Mucosa of descending colon (tissue), 3 donors: ENCODE measurements at regions not wholly inside any gene's neighbourhood (a gene's known extent, or its start where the extent isn't known, plus 50 kb on each side); places are given as distances from the start of the nearest gene placed in this dataset.
"Not testable (repeated sequence)": the region's sequence is repeated elsewhere in the genome, so short reads cannot be mapped to it uniquely, and the experiment has no call there.

Experiments
- ATAC-seq: fragments of 200-7000 bp; cut with Tn5 transposase; one replicate; pipeline ENCODE4 v1.9.1; 2020; ENCODE audit warnings: mild to moderate bottlenecking, moderate library complexity
- DNase-seq, 3 donors: peaks; one replicate each; pipeline ENCODE4 v3.0.0-alpha.2; 2020
- H3K36me3 ChIP-seq: fragments of 200-600 bp; one replicate; pipeline ENCODE4 v1.8.0; 2021; ENCODE audit warnings: low read depth, mild to moderate bottlenecking
- H3K4me1 ChIP-seq: fragments of 200-600 bp; one replicate; pipeline ENCODE4 v1.8.0; 2021; ENCODE audit warnings: low read depth, mild to moderate bottlenecking
- H3K4me3 ChIP-seq: fragments of 200-600 bp; one replicate; pipeline ENCODE4 v1.8.0; 2021; ENCODE audit warnings: mild to moderate bottlenecking
- H3K9me3 ChIP-seq: fragments of 200-600 bp; one replicate; pipeline ENCODE4 v1.8.0; 2021; ENCODE audit warnings: mild to moderate bottlenecking
- CTCF ChIP-seq: fragments of 200-600 bp; IDR thresholded peaks from one replicate; pipeline ENCODE4 v1.8.0; 2022; ENCODE audit warnings: antibody characterized with exemption, mild to moderate bottlenecking
- intact Hi-C, 2 donors: fragments of 100-400 bp; cut with DNase I in 1 of 2; cut with micrococcal nuclease in 1 of 2; formaldehyde crosslinking; loops; one replicate each; pipeline versions ENCODE4 v1.11.0 to v1.11.1; 2022; cut with DNase I, micrococcal nuclease
- donor health status: DM: no; HTN: no; CAD: no; lungs with moderate emphysema.
- donor health status: DM: no; HTN: no; CAD: no.
- donor health status: DM: no; HTN: yes; CAD: no.

GRCh38 chr7:124179641-124180040 lies 146.8 kb upstream of the TMEM229A start:
- ATAC-seq (no peak), DNase-seq (no peak)
- intact Hi-C loops, result no loop called here
- H3K36me3 ChIP-seq, result no peaks in the 10 kb centered on the region
- H3K4me1 ChIP-seq, result no peaks in the 10 kb centered on the region
- H3K9me3 ChIP-seq, result no peaks in the 10 kb centered on the region
- H3K4me3 ChIP-seq, result no peak overlapping the region
- no peak for TF ChIP-seq CTCF

- DNase-seq (no peak), ATAC-seq (no peak)
- no peaks in the 10 kb centered on the region for H3K9me3 ChIP-seq
- H3K36me3 ChIP-seq, result no peaks in the 10 kb centered on the region
- H3K4me1 ChIP-seq, result no peaks in the 10 kb centered on the region
- no peak for TF ChIP-seq CTCF
- H3K4me3 ChIP-seq, result no peak overlapping the region
- intact Hi-C loops, result no loop called here
Observed at GRCh38 chr7:124177891-124178290, 145.0 kb upstream of the TMEM229A start.

GRCh38 chr7:124171812-124172211 lies 138.9 kb upstream of the TMEM229A start:
- H3K4me3 ChIP-seq, DNase-seq, H3K9me3 ChIP-seq, intact Hi-C loops, ATAC-seq, H3K4me1 ChIP-seq, H3K36me3 ChIP-seq: not testable (repeated sequence)

GRCh38 chr7:124171068-124171467 lies 138.2 kb upstream of the TMEM229A start:
- H3K36me3 ChIP-seq, result no peaks in the 10 kb centered on the region
- no peak overlapping the region for H3K4me3 ChIP-seq
- no peaks in the 10 kb centered on the region for H3K4me1 ChIP-seq
- no peak for TF ChIP-seq CTCF
- H3K9me3 ChIP-seq, result no peaks in the 10 kb centered on the region
- ATAC-seq, result no peak
- peak in 1 of 3 donors; percentile 17 for DNase-seq
- intact Hi-C loops, result no loop called here

- no peak for TF ChIP-seq CTCF
- Histone ChIP-seq H3K4me1 (no peaks in the 10 kb centered on the region), H3K4me3 (no peak overlapping the region), H3K9me3 (no peaks in the 10 kb centered on the region), H3K36me3 (no peaks in the 10 kb centered on the region)
- intact Hi-C loops, result no loop called here
- DNase-seq, result no peak
- ATAC-seq, result no peak
Observed at GRCh38 chr7:124168616-124169015, 135.7 kb upstream of the TMEM229A start.

GRCh38 chr7:124162667-124163066 lies 129.8 kb upstream of the TMEM229A start:
- H3K36me3 ChIP-seq, result no peaks in the 10 kb centered on the region
- ATAC-seq (no peak), DNase-seq (no peak)
- intact Hi-C loops, result no loop called here
- no peaks in the 10 kb centered on the region for H3K4me1 ChIP-seq
- TF ChIP-seq CTCF, result no peak
- no peak overlapping the region for H3K4me3 ChIP-seq
- no peaks in the 10 kb centered on the region for H3K9me3 ChIP-seq
